ENCODE measurements at regions not wholly inside any gene's neighbourhood (a gene's known extent, or its start where the extent isn't known, plus 50 kb on each side); places are given as distances from the start of the nearest gene placed in this dataset.

DNA sequence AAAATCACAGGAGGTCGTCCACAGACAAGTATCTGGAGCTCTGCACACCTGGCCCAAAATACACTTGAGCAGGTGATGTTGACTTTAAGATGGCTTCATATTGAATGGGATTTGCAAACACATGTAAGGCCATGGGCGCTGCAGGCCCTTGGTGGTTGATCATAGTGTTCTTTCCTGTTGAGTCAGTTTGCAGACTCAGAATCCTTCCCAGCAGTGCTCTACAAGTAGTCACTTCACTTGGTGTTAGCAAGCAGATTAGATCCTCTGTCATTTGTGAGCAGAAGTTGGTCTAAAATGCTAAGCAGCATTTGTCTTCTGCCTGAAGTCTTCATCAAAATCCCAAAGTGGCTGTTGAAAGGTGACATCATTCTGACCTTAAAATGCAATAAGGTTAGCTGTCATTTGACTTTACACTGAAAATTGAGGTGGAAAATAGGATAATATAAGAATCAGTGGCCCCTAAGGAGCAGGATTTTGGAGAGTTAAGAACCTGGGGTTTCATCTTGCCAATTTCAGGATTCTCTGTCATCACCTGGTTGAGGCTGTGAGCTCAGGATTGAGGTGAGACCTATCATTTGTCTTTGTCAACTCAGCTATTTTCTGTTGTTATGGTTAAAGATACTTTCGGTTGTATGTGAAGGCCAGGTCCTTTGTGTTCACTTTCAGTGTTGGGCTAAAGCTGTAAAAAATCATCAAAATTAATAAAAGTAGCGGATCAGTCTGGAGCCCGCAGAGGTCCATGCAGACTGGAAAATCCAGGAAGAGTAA is 114.5 kb downstream of the LRRC70 start:
- TF ChIP-seq, protein P1, sequence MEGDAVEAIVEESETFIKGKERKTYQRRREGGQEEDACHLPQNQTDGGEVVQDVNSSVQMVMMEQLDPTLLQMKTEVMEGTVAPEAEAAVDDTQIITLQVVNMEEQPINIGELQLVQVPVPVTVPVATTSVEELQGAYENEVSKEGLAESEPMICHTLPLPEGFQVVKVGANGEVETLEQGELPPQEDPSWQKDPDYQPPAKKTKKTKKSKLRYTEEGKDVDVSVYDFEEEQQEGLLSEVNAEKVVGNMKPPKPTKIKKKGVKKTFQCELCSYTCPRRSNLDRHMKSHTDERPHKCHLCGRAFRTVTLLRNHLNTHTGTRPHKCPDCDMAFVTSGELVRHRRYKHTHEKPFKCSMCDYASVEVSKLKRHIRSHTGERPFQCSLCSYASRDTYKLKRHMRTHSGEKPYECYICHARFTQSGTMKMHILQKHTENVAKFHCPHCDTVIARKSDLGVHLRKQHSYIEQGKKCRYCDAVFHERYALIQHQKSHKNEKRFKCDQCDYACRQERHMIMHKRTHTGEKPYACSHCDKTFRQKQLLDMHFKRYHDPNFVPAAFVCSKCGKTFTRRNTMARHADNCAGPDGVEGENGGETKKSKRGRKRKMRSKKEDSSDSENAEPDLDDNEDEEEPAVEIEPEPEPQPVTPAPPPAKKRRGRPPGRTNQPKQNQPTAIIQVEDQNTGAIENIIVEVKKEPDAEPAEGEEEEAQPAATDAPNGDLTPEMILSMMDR (IDR thresholded peaks at IDR 0.05; ENCODE audit: low read length) = no peak
- no peak for TF ChIP-seq EZH2 (IDR thresholded peaks at IDR 0.05; ENCODE audit: borderline replicate concordance, low read length)

All from OCI-LY1 (cell line).